Endothelial cell of umbilical vein (primary cell): ENCODE measurements at regions not wholly inside any gene's neighbourhood (a gene's known extent, or its start where the extent isn't known, plus 50 kb on each side); places are given as distances from the start of the nearest gene placed in this dataset.

Experiments used
- BruUV-seq: library from RNA; stranded (reverse); fragments of 400-500 nt; replicated peaks from 2 replicates; lab custom pipeline; 2021; lab: Mats Ljungman, UMichigan
- CTCF ChIA-PET: fragments of 300-600, 350-600 bp; sonication (Branson Sonifier 250); formaldehyde crosslinking; loops from one replicate; lab custom pipeline; 2021; ENCODE audit warnings: antibody characterized with exemption, inconsistent platforms; lab: Charles Lee
- POLR2A ChIA-PET: fragments of 300-600, 350-600 bp; sonication (Branson Sonifier 250); formaldehyde crosslinking; loops from one replicate; lab custom pipeline; 2021; ENCODE audit warnings: antibody characterized with exemption, inconsistent platforms; lab: Charles Lee
- DNase-seq: peaks from one replicate; pipeline ENCODE4 v3.0.0-alpha.2; 2011; ENCODE audit warnings: low read depth, low spot score
- FAIRE-seq: peaks from 2 replicates; lab custom pipeline; 2011; peaks lifted over from hg19 to GRCh38; lab: Jason Lieb, UNC
- H2AFZ ChIP-seq: 2 replicates; pipeline ENCODE4 v1.6.0; 2012; ENCODE audit warnings: low read depth, low read length, control low read depth, inconsistent platforms
- H3K27ac ChIP-seq: 2 replicates; pipeline ENCODE4 v1.5.1; 2011; ENCODE audit warnings: low read depth, mild to moderate bottlenecking, control low read depth, low read length, moderate library complexity; ENCODE audit not compliant: insufficient read depth
- H3K27me3 ChIP-seq, 2 experiments: 2 replicates each; pipeline versions ENCODE4 v1.6.0 to v1.6.1; 2011; ENCODE audit warnings: low read length in 2 of 2, mixed read lengths in 1 of 2; ENCODE audit not compliant: control insufficient read depth in 2 of 2, insufficient read depth in 2 of 2
- H3K36me3 ChIP-seq, 2 experiments: 2 replicates in 1 of 2; 3 replicates in 1 of 2; pipeline ENCODE4 v1.5.1; 2011; ENCODE audit warnings: low read length in 2 of 2, mild to moderate bottlenecking in 1 of 2, moderate library complexity in 1 of 2; ENCODE audit not compliant: control insufficient read depth in 2 of 2, insufficient read depth in 2 of 2; ENCODE audit errors: extremely low read depth in 1 of 2
- H3K4me1 ChIP-seq: 3 replicates; pipeline ENCODE4 v1.5.1; 2011; ENCODE audit warnings: mild to moderate bottlenecking, low read length; ENCODE audit not compliant: control insufficient read depth, insufficient read depth; ENCODE audit errors: extremely low read depth
- H3K4me2 ChIP-seq: 2 replicates; pipeline ENCODE4 v1.6.1; 2011; ENCODE audit warnings: low read length, control low read depth, mixed read lengths; ENCODE audit not compliant: insufficient read depth
- H3K4me3 ChIP-seq, 3 experiments: fragments of 200-600 bp in 1 of 3; sonication (generic), shearing (Covaris generic) in 1 of 3; replicated peaks in 1 of 3; 2 replicates each; pipeline ENCODE4 v1.5.1; 2011 to 2016; ENCODE audit warnings: control low read depth in 3 of 3, low read length in 3 of 3, mild to moderate bottlenecking in 2 of 3, inconsistent platforms in 1 of 3, low read depth in 1 of 3, moderate library complexity in 1 of 3; ENCODE audit not compliant: insufficient read depth in 1 of 3
- H3K79me2 ChIP-seq: 2 replicates; pipeline ENCODE4 v1.6.0; 2012; ENCODE audit warnings: low read length, inconsistent platforms; ENCODE audit not compliant: control insufficient read depth, insufficient read depth
- H3K9ac ChIP-seq: replicated peaks from 2 replicates; pipeline ENCODE3; 2011; ENCODE audit warnings: low read length, control low read depth; ENCODE audit not compliant: insufficient read depth; ENCODE audit errors: extremely low read depth
- H3K9me1 ChIP-seq: replicated peaks from 3 replicates; pipeline ENCODE4 v1.6.0; 2011; ENCODE audit warnings: mild to moderate bottlenecking, low read length; ENCODE audit not compliant: control insufficient read depth, insufficient read depth; ENCODE audit errors: extremely low read depth
- H3K9me3 ChIP-seq: replicated peaks from 2 replicates; pipeline ENCODE4 v1.5.1; 2012; ENCODE audit warnings: low read length, inconsistent platforms; ENCODE audit not compliant: control insufficient read depth, insufficient read depth
- H4K20me1 ChIP-seq: replicated peaks from 2 replicates; pipeline ENCODE3; 2011; ENCODE audit warnings: mild to moderate bottlenecking, low read length; ENCODE audit not compliant: control insufficient read depth, insufficient read depth; ENCODE audit errors: extremely low read depth
- EZH2 ChIP-seq: IDR thresholded peaks from 2 replicates; pipeline ENCODE4 v1.6.1; 2012; ENCODE audit warnings: borderline replicate concordance, low read depth, mild to moderate bottlenecking, moderate library complexity, low read length, inconsistent platforms; ENCODE audit not compliant: severe bottlenecking
- GATA2 ChIP-seq: IDR thresholded peaks from 2 replicates; pipeline ENCODE4 v1.7.0; 2011; ENCODE audit warnings: low read depth, mild to moderate bottlenecking, moderate library complexity, mixed read lengths, low read length; ENCODE audit not compliant: insufficient read length, insufficient read depth
- JUN ChIP-seq: IDR thresholded peaks from 2 replicates; pipeline ENCODE4 v1.6.1; 2011; ENCODE audit warnings: borderline replicate concordance, low read depth; ENCODE audit not compliant: insufficient read length, insufficient read depth
- POLR2A ChIP-seq: IDR thresholded peaks from 2 replicates; pipeline ENCODE4 v1.6.1; 2012; ENCODE audit warnings: low read depth, mild to moderate bottlenecking, control low read depth, low read length
- POLR2AphosphoS5 ChIP-seq: IDR thresholded peaks from 2 replicates; pipeline ENCODE4 v1.6.1; 2012; ENCODE audit warnings: low read depth, mild to moderate bottlenecking, control low read depth, low read length, moderate library complexity; ENCODE audit not compliant: insufficient read depth
- dilution Hi-C: fragments of 300-500 bp; cut with MboI; formaldehyde crosslinking; loops from one replicate; pipeline ENCODE4 v1.15.0; 2019; ENCODE audit warnings: low sequenced_read_pairs; ENCODE audit not compliant: extremely low pct_ligation_motif_present
- intact Hi-C: fragments of 100-400 bp; cut with micrococcal nuclease; formaldehyde crosslinking; loops from one replicate; pipeline ENCODE4 v1.10.0; 2022
- TF ChIP-seq, protein P1 (sequence below), 2 donors: IDR thresholded peaks; 1 replicate in 1 of 2; 2 replicates in 1 of 2; pipeline ENCODE4 v1.5.1; 2011; ENCODE audit warnings: low read length in 2 of 2, mild to moderate bottlenecking in 2 of 2, moderate library complexity in 2 of 2, control low read depth in 1 of 2, inconsistent platforms in 1 of 2, low read depth in 1 of 2; ENCODE audit not compliant: insufficient read depth in 1 of 2; ENCODE audit errors: extremely low read depth in 1 of 2
- TF ChIP-seq, protein P2 (sequence below): IDR thresholded peaks from 2 replicates; pipeline ENCODE4 v1.6.1; 2011; ENCODE audit not compliant: insufficient read depth, insufficient read length

DNA sequence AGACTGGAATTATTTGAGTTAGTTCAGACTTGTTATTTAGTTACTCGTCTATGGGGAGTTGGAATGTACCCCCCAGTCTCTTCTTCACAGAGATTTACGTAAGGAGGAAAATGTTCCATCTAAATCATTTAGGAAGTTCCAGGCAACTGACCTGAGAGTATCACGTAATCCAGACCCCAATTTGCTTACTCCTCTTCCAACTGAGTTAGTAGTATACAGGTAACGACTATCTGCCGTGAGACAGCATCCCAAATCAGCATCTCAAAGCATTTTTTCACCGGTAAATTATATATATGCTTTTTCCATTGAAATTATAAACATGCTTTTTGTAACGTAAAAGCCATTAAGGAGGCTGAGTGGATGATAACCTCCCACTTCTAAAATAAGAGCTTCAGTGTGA, 214.3 kb upstream of the WSB1 start:
- Histone ChIP-seq H3K9me3 (peaks cover 1% of the 10 kb centered on the region), H3K4me1 (no peaks in the 10 kb centered on the region), H3K79me2 (no peaks in the 10 kb centered on the region), H3K4me2 (no peak overlapping the region), H3K4me3 (no peak overlapping the region), H3K27me3 (no peaks in the 10 kb centered on the region), H2AFZ (no peak overlapping the region), H3K36me3 (no peaks in the 10 kb centered on the region), H3K27ac (no peak overlapping the region), H3K9me1 (no peaks in the 10 kb centered on the region), H3K9ac (no peak overlapping the region), H4K20me1 (no peaks in the 10 kb centered on the region)
- DNase-seq: no peak
- TF ChIP-seq, protein P1, sequence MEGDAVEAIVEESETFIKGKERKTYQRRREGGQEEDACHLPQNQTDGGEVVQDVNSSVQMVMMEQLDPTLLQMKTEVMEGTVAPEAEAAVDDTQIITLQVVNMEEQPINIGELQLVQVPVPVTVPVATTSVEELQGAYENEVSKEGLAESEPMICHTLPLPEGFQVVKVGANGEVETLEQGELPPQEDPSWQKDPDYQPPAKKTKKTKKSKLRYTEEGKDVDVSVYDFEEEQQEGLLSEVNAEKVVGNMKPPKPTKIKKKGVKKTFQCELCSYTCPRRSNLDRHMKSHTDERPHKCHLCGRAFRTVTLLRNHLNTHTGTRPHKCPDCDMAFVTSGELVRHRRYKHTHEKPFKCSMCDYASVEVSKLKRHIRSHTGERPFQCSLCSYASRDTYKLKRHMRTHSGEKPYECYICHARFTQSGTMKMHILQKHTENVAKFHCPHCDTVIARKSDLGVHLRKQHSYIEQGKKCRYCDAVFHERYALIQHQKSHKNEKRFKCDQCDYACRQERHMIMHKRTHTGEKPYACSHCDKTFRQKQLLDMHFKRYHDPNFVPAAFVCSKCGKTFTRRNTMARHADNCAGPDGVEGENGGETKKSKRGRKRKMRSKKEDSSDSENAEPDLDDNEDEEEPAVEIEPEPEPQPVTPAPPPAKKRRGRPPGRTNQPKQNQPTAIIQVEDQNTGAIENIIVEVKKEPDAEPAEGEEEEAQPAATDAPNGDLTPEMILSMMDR (IDR thresholded peaks at IDR 0.05; ENCODE audit: extremely low read depth in 1 of 2, insufficient read depth in 1 of 2, low read depth in 1 of 2, low read length in 2 of 2): no peak
- TF ChIP-seq EZH2 (no peak), GATA2 (no peak), POLR2A (no peak), POLR2AphosphoS5 (no peak), JUN (no peak)
- TF ChIP-seq, protein P2, sequence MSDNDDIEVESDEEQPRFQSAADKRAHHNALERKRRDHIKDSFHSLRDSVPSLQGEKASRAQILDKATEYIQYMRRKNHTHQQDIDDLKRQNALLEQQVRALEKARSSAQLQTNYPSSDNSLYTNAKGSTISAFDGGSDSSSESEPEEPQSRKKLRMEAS: no peak
- FAIRE-seq: no peak
- dilution Hi-C loops (no loop called here), intact Hi-C loops (no loop called here)
- BruUV-seq: no TSS peak
- ChIA-PET POLR2A (no interaction called here), CTCF (no interaction called here)
